ENCODE measurements at regions not wholly inside any gene's neighbourhood (a gene's known extent, or its start where the extent isn't known, plus 50 kb on each side); places are given as distances from the start of the nearest gene placed in this dataset.

DNA sequence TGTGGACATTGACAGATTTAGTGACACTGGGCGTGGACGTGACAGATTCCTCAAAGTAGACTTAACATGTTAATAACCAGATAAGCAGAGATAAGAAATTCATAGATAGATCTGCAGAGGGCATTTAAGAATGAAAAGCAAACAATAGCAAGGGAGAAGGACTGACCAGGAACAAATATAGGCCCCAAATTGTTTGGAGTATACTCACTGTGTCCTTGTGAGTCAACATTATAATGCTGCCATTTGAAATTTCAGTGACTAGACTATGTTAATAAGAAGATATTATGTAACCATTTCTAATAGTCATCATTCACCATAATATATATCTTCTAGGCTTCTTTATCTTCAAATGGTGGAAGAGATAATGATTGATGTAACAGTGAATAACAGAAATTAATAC lies 78.1 kb upstream of the SLC38A11 start:
- no peak for DNase-seq

DNA sequence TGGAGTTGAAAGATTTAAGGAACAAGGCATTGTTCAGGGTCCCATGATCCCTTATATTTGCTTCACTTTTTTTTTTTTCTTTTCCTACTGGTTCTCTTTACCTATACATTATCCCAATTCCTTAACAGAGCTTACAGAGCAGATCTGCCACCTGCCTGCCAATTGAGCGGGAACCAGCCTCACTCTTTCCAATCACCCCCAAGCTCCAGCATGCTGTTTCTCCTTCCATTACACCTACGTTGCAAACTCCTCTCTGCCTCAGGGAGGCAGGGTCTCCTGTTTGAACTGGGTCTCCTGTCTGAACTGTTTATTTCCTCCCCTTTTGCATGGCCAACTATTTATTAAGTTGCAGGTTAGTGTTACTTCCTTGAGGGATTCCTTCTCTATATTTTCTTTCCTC lies 77.2 kb upstream of the SLC38A11 start:
- no peak for DNase-seq

DNA sequence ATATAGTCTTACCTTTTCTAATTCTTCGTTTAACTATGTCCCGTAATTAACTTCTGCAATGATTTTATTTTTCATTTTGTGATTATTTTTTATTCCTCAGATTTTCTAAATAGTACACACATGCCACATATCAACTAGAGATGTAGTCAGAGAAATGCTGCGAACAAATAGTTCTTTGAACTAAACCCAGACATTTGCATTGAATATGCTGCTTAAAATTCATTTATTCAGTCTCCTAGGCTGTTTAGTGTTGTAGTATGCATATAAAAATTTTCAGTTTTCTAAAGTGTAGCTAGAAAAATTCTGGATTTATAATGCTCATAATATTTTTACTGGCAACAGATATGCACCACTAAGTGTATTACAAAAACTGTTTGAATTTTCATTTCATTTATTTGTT lies 68.9 kb upstream of the SLC38A11 start:
- DNase-seq: no peak

DNA sequence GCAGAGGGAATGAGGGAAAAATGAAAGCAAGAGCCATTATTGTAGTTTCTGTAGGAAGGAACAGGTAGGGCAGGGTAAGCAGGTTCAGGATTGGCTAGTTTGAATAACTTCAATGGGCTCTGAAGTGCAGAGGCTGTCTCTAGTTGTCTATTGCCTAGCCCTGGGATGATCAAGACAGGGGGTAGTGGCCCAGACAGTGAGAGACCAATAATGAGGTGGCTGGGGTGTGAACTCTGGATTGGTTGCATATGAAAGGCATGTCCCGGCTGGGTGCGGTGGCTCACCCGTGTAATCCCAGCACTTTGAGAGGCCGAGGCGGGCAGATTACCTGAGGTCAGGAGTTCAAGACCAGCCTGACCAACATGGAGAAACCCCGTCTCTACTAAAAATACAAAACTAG lies 67.5 kb upstream of the SLC38A11 start:
- no peak for DNase-seq

DNA sequence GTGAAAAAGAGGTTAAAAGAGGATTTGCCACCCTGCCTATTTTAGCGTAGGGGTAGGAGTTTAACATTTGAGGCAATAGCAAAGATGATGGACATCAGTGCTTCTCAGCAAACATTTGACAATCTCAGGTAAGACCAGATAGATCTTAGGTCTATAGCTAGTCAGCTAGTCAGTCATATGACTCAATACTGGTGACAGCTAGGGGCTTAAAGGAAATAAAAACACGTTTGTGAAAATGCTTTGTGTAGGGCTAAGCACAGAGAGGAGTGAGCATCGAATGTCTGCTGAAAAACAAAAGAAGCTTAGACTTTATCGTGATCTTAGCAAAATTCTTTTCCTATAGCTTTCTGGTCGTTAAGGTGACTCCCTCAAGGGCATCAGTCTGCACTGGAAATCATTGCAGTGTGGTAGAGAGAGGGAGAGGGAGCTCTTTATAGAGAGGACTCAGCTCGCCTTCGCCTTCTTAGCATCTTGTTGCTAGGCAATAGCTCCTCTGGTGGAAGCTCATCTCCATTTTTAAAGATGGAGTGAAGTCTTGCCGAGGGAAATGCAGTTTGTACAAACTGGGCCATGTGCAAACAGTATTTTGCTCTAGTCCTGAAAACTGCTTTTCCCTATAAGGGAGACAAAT lies 62.8 kb upstream of the SLC38A11 start:
- no peak for DNase-seq

DNA sequence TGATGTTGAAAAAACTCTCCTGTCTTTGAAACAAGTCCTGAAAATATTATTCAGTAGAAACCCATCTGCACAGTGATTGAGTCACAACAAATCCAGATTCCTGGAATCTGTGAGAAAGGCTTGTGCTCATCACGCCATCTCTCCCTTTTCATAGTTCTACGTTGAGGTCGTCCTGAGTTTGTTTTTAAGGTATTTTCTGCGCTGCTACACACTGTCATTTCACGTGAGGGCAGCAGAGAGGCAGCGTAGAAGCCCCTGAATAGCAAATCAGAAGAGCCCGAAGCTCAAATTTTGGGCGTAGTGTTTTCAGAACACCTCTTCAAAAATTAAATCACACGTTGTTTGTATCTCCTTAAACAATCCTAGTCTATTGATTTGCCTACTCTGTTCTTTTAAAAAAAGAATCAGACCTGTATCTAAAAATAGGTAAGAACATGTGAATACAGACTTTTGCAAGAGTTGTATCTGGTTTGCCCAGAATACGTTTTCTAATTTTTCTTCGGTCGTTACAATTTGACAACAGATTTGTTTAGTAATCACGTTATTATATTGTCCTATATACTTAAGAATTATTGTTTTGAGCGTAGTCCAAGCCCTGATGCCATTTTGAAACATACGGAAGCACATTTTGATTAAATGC lies 61.6 kb upstream of the SLC38A11 start:
- no peak for DNase-seq

DNA sequence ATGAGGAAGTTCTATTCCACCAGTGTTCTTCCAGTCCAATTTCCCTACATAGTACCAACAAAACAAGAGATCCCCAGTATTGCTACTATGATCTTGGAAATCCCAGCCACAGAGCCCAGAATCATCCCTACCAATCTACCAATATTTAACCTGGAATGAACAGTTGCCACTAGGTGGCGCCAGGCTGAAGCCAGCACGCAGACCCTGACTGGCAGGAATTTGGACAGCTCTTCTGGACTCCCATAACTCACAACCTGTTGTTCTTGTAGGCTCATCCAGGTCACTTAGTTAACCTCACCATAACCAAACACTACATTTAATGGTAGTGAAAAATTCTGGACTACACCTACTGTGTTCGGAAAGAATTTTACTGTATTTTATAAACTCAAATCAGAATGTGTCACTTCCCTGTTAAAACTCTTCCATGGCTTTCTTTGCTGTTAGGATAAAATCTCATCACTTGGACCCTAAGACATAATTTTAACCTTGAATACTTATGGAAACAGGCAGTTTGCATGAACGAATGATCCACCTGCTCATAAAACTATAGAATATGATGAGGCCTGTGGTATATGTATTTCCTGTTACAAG lies 59.8 kb upstream of the SLC38A11 start:
- DNase-seq: peak; percentile 2

DNA sequence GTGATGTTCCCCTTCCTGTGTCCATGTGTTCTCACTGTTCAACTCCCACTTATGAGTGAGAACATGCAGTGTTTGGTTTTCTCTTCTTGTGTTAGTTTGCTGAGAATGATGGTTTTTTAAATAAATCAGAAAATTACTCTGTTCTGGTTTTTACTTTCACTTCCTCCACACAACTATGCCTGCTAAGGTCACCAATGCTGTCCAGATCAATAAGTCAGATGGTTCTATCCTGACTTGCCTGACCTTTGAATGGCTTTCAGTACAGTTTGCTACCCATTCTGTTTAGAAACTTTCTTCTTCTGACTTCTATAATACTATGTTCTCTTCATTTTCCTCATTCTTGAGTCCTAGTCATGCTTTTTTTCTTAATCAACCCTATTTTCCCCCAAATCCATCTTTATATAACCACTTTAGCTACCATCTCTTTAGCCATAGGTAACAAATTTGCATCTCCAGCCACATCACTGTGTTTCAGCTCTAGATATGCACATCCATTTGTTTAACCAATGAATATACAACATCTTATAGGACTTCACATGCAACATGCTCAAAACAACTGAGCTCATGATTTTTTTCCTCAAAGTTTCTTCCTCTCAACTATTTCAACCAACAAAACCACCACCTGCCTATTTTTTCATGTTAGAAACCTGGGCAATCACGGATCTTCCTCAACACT lies 58.8 kb upstream of the SLC38A11 start:
- no peak for DNase-seq

DNA sequence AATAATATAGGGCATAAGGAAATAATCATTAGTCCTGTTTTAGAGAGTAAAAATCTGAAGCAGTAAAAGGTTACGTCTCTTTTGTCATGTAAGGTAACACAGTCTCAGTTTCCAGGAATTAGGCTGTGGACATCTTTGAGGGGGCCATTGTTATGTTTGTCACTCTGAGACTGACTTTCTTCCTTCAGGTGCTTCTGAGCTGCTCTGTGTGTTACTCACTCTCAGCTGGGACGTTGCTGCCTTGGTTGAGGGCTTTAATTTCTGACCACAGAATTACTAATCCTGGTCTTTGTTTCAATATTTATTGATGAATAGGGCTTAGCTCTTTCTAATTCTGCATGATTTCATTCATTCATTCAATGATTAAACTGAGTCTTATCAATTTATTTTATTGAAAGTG lies 55.9 kb upstream of the SLC38A11 start:
- no peak for DNase-seq

DNA sequence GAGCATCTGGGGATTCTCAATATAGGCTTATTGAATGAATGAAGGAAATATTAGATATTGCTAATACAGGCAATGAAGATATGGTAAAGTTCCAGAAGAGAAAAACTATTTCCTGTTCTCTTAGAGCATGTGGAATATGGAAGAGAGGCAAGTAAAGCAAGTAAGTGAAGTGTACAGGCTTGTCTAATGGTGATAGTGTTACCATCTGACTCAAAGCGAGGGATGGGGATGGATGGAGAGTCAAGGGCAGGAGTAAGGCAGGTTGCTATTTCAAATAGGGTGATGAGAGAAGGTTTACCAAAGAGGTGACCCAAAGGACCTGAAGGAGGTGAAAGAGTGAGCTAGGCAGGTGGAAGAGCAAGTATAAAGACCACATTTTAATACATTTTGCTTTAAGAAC lies 55.2 kb upstream of the SLC38A11 start:
- no peak for DNase-seq

DNA sequence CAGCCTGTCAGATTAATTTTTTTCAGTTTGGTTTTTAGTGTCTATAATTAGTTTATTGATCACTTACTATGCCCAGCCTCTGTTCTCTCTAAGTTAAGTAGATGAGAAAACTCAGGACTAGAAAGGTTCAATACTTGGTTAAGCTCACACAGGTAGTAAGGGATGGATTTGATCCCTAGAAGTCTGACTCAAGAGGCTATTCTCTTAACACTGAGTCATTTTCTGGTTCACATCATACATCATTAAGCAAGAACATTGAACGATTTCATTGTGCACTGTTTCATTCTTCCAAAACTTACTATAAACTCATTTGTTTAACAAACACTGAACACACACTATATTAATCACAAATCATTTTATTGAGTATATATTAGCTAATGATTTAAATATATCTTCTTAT lies 54.1 kb upstream of the SLC38A11 start:
- DNase-seq: no peak

DNA sequence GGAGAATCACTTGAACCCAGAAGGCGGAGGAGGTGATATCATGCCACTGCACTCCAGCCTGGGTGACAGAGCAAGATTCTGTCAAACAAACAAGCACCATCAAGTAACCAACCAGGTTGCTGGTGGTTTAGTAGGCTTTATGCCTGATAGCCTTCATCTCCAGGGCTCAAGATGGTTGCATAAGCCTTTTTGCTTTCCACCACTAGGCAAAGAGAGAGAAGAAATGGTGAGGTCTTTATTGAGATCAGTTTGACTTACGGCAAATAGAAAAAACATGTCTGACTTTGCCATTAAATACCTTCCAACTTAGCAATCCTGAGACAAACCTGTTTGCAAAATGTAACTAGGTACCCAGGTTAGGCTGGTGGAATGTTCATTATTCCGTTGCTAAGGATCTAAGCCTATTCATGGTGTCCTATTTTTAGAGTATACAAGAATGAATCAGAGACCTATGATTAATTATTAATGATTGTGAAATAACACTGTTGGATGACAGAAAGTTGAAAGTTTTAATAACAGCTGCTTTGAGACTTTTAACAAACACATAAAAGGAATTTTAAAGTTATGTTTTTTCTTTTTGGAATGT lies 53.5 kb upstream of the SLC38A11 start:
- no peak for DNase-seq

DNA sequence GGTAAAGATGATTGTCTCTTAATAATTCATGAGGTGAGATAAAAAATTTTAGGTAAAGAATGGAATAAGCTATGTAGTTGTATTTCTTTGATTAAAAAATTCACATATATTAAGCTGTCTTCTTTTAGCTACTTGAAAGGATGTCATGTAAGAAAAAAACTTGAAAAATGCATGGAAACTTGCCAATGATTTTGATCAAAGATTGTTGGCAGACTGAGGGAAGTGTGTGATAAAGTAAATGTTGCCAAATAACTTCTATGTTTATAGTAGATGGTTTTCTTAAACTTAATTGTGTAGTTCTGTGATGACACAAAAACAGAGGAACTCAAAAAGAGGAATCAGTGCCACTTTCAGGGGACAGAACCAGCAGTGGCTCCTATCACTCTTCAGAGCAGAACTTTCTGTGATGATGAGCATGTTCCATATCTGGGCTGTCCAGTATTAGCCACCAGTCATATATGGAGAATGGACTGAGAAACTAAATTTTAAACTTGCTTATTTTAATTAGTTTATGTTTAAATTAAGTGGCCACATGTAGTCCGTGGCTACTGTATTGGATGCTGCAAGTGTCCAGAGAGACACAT lies 51.9 kb upstream of the SLC38A11 start:
- DNase-seq: no peak
